ENCODE measurements at regions not wholly inside any gene's neighbourhood (a gene's known extent, or its start where the extent isn't known, plus 50 kb on each side); places are given as distances from the start of the nearest gene placed in this dataset.
A peak's percentile ranks its signal among the peaks of the same experiment; 100 is the strongest.

GRCh38 chr2:241949736-241950412, 80.3 kb downstream of the RTP5 start:
- no peak for TF ChIP-seq CTCF (IDR thresholded peaks at IDR 0.05; ENCODE audit: low read depth, low read length)
- Histone ChIP-seq H3K27ac (no peak overlapping the region), H3K4me3 (no peak overlapping the region), H3K36me3 (no peaks in the 10 kb centered on the region), H3K9me3 (ENCODE audit: low read depth) (no peaks in the 10 kb centered on the region), H3K27me3 (peaks cover 5% of the 10 kb centered on the region), H3K4me1 (ENCODE audit: low read depth) (no peaks in the 10 kb centered on the region)
- no peak for DNase-seq (ENCODE audit: low read depth in 1 of 2, low spot score in 1 of 2)

- no peaks in the 10 kb centered on the region for H3K9me3 ChIP-seq (ENCODE audit: low read depth)
- peaks cover 5% of the 10 kb centered on the region for H3K27me3 ChIP-seq
- H3K4me1 ChIP-seq (ENCODE audit: low read depth) = no peaks in the 10 kb centered on the region
- no peak overlapping the region for H3K4me3 ChIP-seq
- peak; percentile 74 to 85 for DNase-seq (ENCODE audit: low read depth in 1 of 2, low spot score in 1 of 2)
- peak; percentile 92 for TF ChIP-seq CTCF (IDR thresholded peaks at IDR 0.05; ENCODE audit: low read depth, low read length)
- H3K36me3 ChIP-seq = no peaks in the 10 kb centered on the region
- H3K27ac ChIP-seq = no peak overlapping the region
These were observed 81.1 kb downstream of the RTP5 start for GRCh38 chr2:241950413-241951315.

- no peak overlapping the region for H3K4me3 ChIP-seq
- no peak for DNase-seq (ENCODE audit: low read depth in 1 of 2, low spot score in 1 of 2)
- TF ChIP-seq CTCF (IDR thresholded peaks at IDR 0.05; ENCODE audit: low read depth, low read length) = no peak
- H3K27me3 ChIP-seq = peaks cover 5% of the 10 kb centered on the region
- H3K9me3 ChIP-seq (ENCODE audit: low read depth) = no peaks in the 10 kb centered on the region
- no peaks in the 10 kb centered on the region for H3K4me1 ChIP-seq (ENCODE audit: low read depth)
- no peaks in the 10 kb centered on the region for H3K36me3 ChIP-seq
- no peak overlapping the region for H3K27ac ChIP-seq
These were observed 81.8 kb downstream of the RTP5 start for GRCh38 chr2:241951316-241951700.

GRCh38 chr2:241951920-241952319, 82.4 kb downstream of the RTP5 start:
- H3K4me3 ChIP-seq = no peak overlapping the region
- DNase-seq (ENCODE audit: low read depth in 1 of 2, low spot score in 1 of 2) = no peak
- no peak overlapping the region for H3K27ac ChIP-seq
- TF ChIP-seq CTCF (IDR thresholded peaks at IDR 0.05; ENCODE audit: low read depth, low read length) = no peak
- no peaks in the 10 kb centered on the region for H3K36me3 ChIP-seq
- no peaks in the 10 kb centered on the region for H3K9me3 ChIP-seq (ENCODE audit: low read depth)
- no peaks in the 10 kb centered on the region for H3K27me3 ChIP-seq
- H3K4me1 ChIP-seq (ENCODE audit: low read depth) = no peaks in the 10 kb centered on the region

GRCh38 chr2:241952816-241953215, 83.3 kb downstream of the RTP5 start:
- Histone ChIP-seq H3K27me3 (no peaks in the 10 kb centered on the region), H3K27ac (no peak overlapping the region), H3K9me3 (ENCODE audit: low read depth) (no peaks in the 10 kb centered on the region), H3K4me1 (ENCODE audit: low read depth) (no peaks in the 10 kb centered on the region), H3K4me3 (no peak overlapping the region), H3K36me3 (no peaks in the 10 kb centered on the region)
- no peak for TF ChIP-seq CTCF (IDR thresholded peaks at IDR 0.05; ENCODE audit: low read depth, low read length)
- no peak for DNase-seq (ENCODE audit: low read depth in 1 of 2, low spot score in 1 of 2)
